ENCODE measurements at regions not wholly inside any gene's neighbourhood (a gene's known extent, or its start where the extent isn't known, plus 50 kb on each side); places are given as distances from the start of the nearest gene placed in this dataset.

DNA sequence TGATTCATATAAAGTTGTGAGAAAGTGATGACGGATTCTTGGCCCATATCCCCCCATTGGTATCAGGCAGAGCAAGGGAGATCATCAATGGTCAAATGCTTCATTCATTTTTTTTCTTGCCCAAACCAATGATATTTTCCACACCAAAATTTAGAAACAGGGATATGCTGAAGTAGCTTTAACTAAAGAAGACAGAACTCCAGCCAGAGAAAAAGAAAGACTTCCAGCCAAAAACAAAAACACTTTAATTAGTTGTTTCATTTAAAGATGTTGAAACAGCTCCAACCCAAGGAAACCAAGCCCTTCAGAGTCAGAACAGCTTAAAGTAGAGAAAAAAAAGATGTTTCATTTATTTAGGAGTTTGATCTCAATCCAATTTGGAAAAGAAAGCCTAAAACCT lies 358.9 kb upstream of the NBEA start:
- TF ChIP-seq POLR2A (IDR thresholded peaks at IDR 0.05; ENCODE audit: low read length) (no peak), GATA1 (IDR thresholded peaks at IDR 0.05; ENCODE audit: low read depth, low read length) (no peak)

Data from erythroblast (primary cell).